GM21515 (cell line): ENCODE measurements at regions not wholly inside any gene's neighbourhood (a gene's known extent, or its start where the extent isn't known, plus 50 kb on each side); places are given as distances from the start of the nearest gene placed in this dataset.
"Not testable (repeated sequence)": the region's sequence is repeated elsewhere in the genome, so short reads cannot be mapped to it uniquely, and the experiment has no call there.

Experiments used
- ATAC-seq: cut with Tn5 transposase; IDR thresholded peaks from one replicate; pipeline ENCODE4 v1.9.1; 2021; ENCODE audit not compliant: unreplicated experiment

GRCh38 chr18:42378854-42379253, 423.8 kb downstream of the PIK3C3 start:
- ATAC-seq, result not testable (repeated sequence)

GRCh38 chr18:42381236-42381635, 426.2 kb downstream of the PIK3C3 start:
- not testable (repeated sequence) for ATAC-seq

GRCh38 chr18:42392416-42392815, 437.4 kb downstream of the PIK3C3 start:
- ATAC-seq, result no peak

GRCh38 chr18:42392926-42393325, 437.9 kb downstream of the PIK3C3 start:
- no peak for ATAC-seq

DNA sequence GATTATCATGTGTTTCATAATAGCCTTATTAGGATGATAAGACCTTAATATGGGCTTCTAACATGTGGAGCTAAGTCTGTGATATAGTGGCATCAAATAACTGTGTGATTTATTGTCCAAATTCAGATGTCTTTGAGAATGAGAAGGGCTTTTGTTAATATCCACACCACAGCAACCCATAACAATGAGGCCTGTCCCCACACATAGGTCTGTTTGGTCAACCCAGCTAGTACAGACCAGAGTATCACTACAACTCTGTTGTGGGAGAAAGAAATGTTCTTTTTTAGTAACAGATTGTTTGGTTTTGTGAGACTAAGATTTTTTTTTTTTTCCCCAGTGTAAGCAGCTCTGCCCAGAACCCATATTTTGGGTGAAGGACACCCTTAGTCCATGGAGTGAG, 439.2 kb downstream of the PIK3C3 start:
- no peak for ATAC-seq

- ATAC-seq, result no peak
Observed at GRCh38 chr18:42401131-42401673, 446.2 kb downstream of the PIK3C3 start.

GRCh38 chr18:42404151-42404550, 449.1 kb downstream of the PIK3C3 start:
- ATAC-seq, result no peak

- no peak for ATAC-seq
Observed at GRCh38 chr18:42409005-42409404, 454.0 kb downstream of the PIK3C3 start.

DNA sequence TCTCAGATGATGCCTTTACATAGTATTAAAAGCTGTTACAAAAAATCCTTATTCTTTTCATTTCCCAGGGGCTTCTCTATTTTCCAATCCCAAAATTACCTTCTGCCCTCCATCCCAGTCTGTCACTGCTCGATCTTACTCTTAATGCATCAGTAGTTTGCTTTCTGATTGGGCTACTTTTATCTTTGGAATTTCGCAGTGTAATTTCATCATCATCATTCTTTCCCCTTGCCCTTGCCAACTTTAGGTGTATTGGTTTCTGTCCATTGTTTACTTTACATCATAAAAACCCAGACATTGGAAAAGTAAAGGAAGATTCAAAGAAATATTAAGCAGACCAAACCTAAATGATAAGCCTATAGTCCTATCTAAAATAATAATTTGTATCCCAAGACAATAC, 457.2 kb downstream of the PIK3C3 start:
- no peak for ATAC-seq

DNA sequence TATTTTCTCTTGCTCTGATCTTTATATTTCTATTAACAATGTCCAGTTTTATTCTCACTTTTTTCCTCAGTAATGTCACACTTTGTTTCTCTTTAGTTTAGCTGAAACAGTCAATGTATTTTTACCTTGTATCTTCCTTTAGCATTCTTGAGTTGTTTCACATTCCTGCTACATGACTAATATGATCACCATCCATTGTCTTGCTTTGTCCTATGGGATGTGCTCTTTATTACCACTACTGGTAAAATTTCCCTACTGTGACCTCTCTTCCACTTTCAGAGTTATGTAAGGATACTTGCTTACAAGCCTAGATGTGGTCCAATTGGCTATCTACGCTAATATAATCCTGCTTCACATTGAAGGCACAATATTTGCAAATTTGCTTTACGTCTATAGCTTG, 457.9 kb downstream of the PIK3C3 start:
- ATAC-seq, result no peak

- ATAC-seq, result no peak
Observed at GRCh38 chr18:42413870-42414269, 458.8 kb downstream of the PIK3C3 start.

GRCh38 chr18:42414756-42415454, 459.9 kb downstream of the PIK3C3 start:
- ATAC-seq, result no peak

DNA sequence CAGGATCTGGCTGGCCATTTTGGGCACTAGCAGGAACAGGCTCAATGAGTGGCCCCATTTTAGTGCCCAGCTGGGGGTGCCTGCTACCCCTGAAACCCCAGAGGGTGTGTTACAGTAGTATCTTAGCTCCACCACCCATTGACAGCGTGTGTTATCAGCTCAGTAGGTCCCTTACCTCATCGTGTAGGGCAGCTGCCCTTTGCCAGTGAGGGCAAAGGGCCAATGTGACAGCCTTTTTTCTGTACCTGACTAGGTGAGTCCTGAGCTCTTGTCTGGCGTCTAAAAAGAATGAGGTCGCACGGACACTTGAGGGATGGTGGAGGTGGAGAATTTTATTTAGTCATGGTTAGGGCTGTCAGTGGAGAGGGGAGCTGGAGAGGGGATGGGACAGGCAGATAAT, 462.2 kb downstream of the PIK3C3 start:
- no peak for ATAC-seq

GRCh38 chr18:42418121-42418520, 463.1 kb downstream of the PIK3C3 start:
- no peak for ATAC-seq

DNA sequence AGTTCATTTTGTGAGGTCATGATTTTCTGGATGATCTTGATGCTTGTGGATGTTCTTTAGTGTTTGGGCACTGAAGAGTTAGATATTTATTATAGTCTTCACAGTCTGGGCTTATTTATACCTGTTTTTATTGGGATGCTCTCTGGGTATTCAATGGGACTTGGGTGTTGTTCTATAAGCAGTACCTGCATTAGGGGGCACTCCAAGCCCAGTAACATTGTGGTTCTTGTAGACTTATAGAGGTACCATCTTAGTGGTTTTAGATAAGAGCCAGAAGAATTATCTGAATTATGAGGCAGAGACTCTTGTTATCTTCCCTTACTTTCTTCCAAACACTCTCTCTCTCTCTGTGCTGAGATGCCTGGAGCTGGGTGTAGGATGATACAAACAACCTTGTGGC, 470.0 kb downstream of the PIK3C3 start:
- no peak for ATAC-seq

GRCh38 chr18:42426496-42427015, 471.5 kb downstream of the PIK3C3 start:
- ATAC-seq, result no peak

DNA sequence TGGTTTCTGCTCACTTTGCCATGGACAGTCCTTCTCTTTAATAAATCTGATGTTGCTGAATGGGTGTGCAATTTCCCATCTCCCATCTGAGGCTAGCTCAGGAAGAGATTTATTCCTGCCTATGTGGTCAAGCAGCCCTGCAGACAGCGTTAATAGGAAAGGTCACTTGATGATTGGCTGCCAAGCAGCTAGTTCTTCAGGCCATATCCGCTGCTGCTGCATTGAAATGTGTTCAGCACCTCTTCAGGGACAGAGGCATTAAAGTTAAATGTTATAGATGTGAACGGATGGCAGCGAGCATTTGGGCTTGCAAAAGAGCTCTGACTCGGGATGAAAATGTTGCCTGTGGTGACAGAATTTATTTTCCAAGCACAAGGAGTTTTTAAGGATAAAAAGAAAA, 474.2 kb downstream of the PIK3C3 start:
- no peak for ATAC-seq

DNA sequence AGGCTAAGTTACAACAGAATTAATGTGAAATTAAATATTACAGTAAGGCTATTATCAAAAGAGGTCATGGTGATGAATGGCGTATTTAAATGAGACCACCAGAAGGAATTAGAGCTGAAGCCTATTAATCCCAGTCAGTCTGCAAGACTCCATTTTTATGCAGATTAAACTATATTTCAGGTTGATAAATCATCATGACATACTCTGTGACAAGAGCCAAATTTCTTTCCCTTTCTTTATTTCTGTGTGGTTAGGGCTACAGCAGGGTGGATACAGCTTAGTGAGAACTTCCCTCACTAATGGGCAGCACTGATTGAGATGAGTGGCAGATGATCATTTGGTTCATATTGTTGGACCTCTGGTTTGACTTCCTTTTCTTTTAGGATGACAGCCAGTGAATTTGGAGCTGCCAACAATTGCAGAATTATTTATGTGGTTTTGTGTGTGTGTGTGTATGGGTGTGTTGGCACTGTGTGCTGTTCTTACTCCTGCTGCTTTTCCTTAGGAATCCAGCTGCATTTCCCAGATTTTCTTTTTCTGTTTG, 481.3 kb downstream of the PIK3C3 start:
- no peak for ATAC-seq

- ATAC-seq, result no peak
Observed at GRCh38 chr18:42437001-42437400, 482.0 kb downstream of the PIK3C3 start.

- no peak for ATAC-seq
Observed at GRCh38 chr18:42437646-42438045, 482.6 kb downstream of the PIK3C3 start.

GRCh38 chr18:42442656-42443055, 487.6 kb downstream of the PIK3C3 start:
- ATAC-seq, result no peak

DNA sequence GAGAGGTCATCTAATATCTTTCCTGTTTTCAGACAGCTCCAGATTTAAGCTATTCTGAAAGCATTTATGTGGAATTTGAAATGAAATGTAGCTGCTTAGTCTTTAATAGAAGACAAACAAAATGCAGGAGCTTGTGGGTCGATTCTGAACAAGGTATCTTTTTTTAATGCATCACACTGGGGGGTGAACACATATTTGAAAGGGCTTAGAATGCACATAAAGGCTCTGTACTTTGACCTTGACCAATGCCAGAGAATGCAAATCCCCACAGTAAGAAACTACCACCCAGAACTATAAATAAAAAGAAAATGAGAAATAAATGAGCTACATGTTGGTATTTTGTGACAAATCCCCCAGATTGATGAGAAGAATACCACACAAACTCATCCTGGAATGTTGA, 489.3 kb downstream of the PIK3C3 start:
- ATAC-seq, result no peak

- no peak for ATAC-seq
Observed at GRCh38 chr18:42445359-42445758, 490.3 kb downstream of the PIK3C3 start.
